RWPE2 (cell line): ENCODE measurements at regions not wholly inside any gene's neighbourhood (a gene's known extent, or its start where the extent isn't known, plus 50 kb on each side); places are given as distances from the start of the nearest gene placed in this dataset.

Source experiments
- ATAC-seq: fragments of 200-7000 bp; cut with Tn5 transposase; 3 replicates; pipeline ENCODE4 v1.9.1; 2021; ENCODE audit warnings: low read depth
- DNase-seq: peaks from one replicate; pipeline ENCODE4 v3.0.0-alpha.2; 2020; ENCODE audit warnings: low spot score
- H3K27ac ChIP-seq: fragments of 450-650 bp; 2 replicates; pipeline ENCODE4 v1.5.1; 2017; ENCODE audit warnings: mild to moderate bottlenecking; ENCODE audit not compliant: poor library complexity, severe bottlenecking
- H3K27me3 ChIP-seq: fragments of 250-450 bp; sonication (Bioruptor Pico); 2 replicates; pipeline ENCODE4 v1.5.1; 2021; ENCODE audit warnings: mild to moderate bottlenecking, moderate library complexity; ENCODE audit not compliant: insufficient read depth, poor library complexity, severe bottlenecking
- H3K36me3 ChIP-seq: fragments of 250-450 bp; sonication (Bioruptor Pico); 2 replicates; pipeline ENCODE4 v1.5.1; 2020; ENCODE audit warnings: low read depth, mild to moderate bottlenecking, moderate library complexity
- H3K4me1 ChIP-seq: fragments of 250-450 bp; sonication (Bioruptor Pico); 2 replicates; pipeline ENCODE4 v1.5.1; 2021; ENCODE audit warnings: mild to moderate bottlenecking, moderate library complexity; ENCODE audit not compliant: insufficient read depth, poor library complexity, severe bottlenecking
- H3K4me3 ChIP-seq: fragments of 250-450 bp; sonication (Bioruptor Pico); 2 replicates; pipeline ENCODE4 v1.5.1; 2021; ENCODE audit warnings: mild to moderate bottlenecking, moderate library complexity; ENCODE audit not compliant: severe bottlenecking
- H3K9me3 ChIP-seq: fragments of 250-450 bp; sonication (Bioruptor Pico); 2 replicates; pipeline ENCODE4 v1.5.1; 2021; ENCODE audit warnings: mild to moderate bottlenecking, moderate library complexity; ENCODE audit not compliant: severe bottlenecking
- TF ChIP-seq, protein P1 (sequence below): fragments of 450-650 bp; IDR thresholded peaks from one replicate; pipeline ENCODE4 v1.5.1; 2017; ENCODE audit warnings: mild to moderate bottlenecking, moderate library complexity; ENCODE audit not compliant: poor library complexity, severe bottlenecking

DNA sequence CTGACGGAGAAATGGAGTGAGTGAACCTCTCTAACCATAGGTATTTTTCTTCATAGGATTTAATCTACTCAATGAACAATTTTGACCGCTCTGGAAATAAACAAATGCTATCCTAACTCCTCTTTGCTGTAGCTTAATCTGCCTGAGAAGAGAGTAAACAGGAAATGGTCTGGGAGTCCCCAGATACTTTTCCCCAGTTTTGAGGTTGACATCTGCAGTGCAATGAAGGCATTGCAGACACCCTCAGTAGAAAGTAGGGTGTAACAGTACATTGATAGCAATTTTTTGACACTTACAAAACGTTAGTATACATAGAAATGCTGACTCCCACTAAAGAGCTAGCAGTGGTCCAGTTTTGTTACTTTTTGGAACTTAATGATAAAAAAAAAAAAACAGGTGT lies 495.9 kb upstream of the FAM241A start:
- Histone ChIP-seq H3K9me3 (no peaks in the 10 kb centered on the region), H3K4me3 (no peak overlapping the region), H3K36me3 (no peaks in the 10 kb centered on the region), H3K4me1 (peaks cover 8% of the 10 kb centered on the region), H3K27me3 (peaks cover 3% of the 10 kb centered on the region), H3K27ac (no peak overlapping the region)
- no peak for ATAC-seq
- TF ChIP-seq, protein P1, sequence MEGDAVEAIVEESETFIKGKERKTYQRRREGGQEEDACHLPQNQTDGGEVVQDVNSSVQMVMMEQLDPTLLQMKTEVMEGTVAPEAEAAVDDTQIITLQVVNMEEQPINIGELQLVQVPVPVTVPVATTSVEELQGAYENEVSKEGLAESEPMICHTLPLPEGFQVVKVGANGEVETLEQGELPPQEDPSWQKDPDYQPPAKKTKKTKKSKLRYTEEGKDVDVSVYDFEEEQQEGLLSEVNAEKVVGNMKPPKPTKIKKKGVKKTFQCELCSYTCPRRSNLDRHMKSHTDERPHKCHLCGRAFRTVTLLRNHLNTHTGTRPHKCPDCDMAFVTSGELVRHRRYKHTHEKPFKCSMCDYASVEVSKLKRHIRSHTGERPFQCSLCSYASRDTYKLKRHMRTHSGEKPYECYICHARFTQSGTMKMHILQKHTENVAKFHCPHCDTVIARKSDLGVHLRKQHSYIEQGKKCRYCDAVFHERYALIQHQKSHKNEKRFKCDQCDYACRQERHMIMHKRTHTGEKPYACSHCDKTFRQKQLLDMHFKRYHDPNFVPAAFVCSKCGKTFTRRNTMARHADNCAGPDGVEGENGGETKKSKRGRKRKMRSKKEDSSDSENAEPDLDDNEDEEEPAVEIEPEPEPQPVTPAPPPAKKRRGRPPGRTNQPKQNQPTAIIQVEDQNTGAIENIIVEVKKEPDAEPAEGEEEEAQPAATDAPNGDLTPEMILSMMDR: no peak
- DNase-seq: no peak

DNA sequence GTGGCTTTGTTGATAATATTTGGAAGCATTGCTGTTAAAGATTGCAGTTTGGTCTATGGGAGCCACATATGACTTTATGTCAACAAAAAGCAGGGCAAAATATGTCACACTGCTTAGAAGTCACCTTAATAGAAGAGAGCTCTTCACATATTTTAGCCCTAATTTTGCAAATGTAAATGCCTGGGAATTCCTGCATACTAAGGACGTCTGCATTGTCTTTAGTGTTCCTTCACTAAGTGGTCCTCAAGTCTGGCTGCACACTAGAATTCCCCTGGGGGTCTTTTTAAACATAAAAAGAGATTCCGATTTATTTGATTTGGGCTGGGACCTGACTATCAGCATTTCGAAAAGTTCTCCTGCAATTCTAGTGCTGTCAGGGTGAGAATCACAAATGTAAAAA lies 495.1 kb upstream of the FAM241A start:
- Histone ChIP-seq H3K4me1 (peaks cover 8% of the 10 kb centered on the region), H3K27ac (no peak overlapping the region), H3K27me3 (peaks cover 3% of the 10 kb centered on the region), H3K9me3 (no peaks in the 10 kb centered on the region), H3K4me3 (no peak overlapping the region), H3K36me3 (no peaks in the 10 kb centered on the region)
- ATAC-seq (no peak), DNase-seq (no peak)
- TF ChIP-seq, protein P1: no peak

DNA sequence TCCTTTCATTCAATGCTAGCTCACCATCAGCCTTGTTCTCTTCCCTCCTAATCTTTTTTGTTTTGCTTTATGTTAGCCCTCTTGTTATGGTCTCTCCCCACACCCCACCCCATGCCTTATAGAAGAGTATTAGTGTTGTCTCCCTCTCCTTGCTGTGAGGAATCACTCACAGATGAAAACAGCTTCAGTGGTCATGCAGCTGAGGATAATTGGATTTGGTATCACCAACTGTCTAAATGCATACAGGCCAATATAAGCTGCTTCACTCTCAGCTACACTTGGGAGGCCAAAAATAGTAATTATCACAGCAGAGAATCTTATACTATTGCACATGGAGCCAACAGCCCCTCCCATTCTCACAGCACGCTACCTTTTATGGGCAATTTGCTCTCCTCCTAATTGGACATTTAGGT lies 494.6 kb upstream of the FAM241A start:
- no peaks in the 10 kb centered on the region for H3K9me3 ChIP-seq
- ATAC-seq (no peak), DNase-seq (no peak)
- no peak overlapping the region for H3K27ac ChIP-seq
- H3K27me3 ChIP-seq: peaks cover 3% of the 10 kb centered on the region
- TF ChIP-seq, protein P1: no peak
- no peak overlapping the region for H3K4me3 ChIP-seq
- peaks cover 8% of the 10 kb centered on the region for H3K4me1 ChIP-seq
- no peaks in the 10 kb centered on the region for H3K36me3 ChIP-seq

DNA sequence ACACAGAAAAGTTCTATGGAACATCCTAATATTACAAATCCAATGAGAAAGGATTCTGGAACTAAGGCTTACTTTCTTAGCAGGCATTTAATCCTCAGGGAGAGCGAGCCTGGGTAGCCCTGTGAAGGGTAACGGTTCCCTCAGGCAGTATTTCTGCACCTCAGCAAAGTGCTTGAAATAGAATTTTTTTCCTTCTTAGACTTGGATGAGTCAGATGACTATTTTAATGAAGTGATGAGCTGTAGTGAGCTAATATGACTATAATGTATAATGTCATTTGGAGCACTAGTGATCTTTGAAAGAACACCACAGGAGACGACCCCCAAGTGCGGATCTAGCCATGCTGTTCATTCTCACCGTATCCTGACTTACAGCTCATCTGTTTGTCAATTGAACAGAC lies 493.0 kb upstream of the FAM241A start:
- no peaks in the 10 kb centered on the region for H3K9me3 ChIP-seq
- ATAC-seq (peak; percentile 56; the same call in 2 of the 3 replicates), DNase-seq (no peak)
- H3K4me3 ChIP-seq: no peak overlapping the region
- H3K27ac ChIP-seq: no peak overlapping the region
- no peaks in the 10 kb centered on the region for H3K36me3 ChIP-seq
- H3K27me3 ChIP-seq: peaks cover 3% of the 10 kb centered on the region
- H3K4me1 ChIP-seq: peaks cover 8% of the 10 kb centered on the region
- TF ChIP-seq, protein P1: no peak

DNA sequence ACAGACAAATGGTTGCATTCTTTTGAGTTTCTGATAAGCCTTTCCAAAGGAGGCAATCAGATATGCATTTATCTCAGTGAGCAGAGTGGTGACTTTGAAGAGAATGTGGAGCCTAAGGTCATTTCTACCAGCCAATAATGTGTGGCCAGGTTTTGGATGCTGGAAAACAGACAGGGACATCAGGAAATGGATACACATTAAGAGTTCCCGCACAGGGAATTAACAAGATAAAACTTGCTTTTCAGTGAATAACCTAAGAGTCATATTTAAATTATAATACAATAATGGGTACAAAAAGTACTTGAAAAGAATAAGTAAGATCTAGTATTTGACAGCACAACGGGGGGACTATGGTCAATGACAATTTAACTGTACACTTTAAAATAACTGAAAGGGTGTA lies 492.3 kb upstream of the FAM241A start:
- H3K36me3 ChIP-seq: no peaks in the 10 kb centered on the region
- H3K4me3 ChIP-seq: no peak overlapping the region
- TF ChIP-seq, protein P1: no peak
- H3K9me3 ChIP-seq: no peaks in the 10 kb centered on the region
- ATAC-seq: no peak
- H3K27ac ChIP-seq: no peak overlapping the region
- DNase-seq: no peak
- H3K27me3 ChIP-seq: peaks cover 3% of the 10 kb centered on the region
- peaks cover 8% of the 10 kb centered on the region for H3K4me1 ChIP-seq
